Natural killer cell (primary cell): ENCODE measurements at regions not wholly inside any gene's neighbourhood (a gene's known extent, or its start where the extent isn't known, plus 50 kb on each side); places are given as distances from the start of the nearest gene placed in this dataset.

ENCODE experiments used
- ATAC-seq, 3 donors: fragments of 150-1000 bp in 2 of 3; fragments of 200-7000 bp in 1 of 3; cut with Tn5 transposase; 1 replicate in 1 of 3; 2 replicates in 2 of 3; pipeline ENCODE4 v1.10.0; 2021; ENCODE audit warnings: mild to moderate bottlenecking in 2 of 3, moderate library complexity in 2 of 3
- DNase-seq, 2 donors: peaks; one replicate each; pipeline versions ENCODE4 v3.0.0 to v3.0.0-alpha.2; 2013 to 2021; ENCODE audit warnings: mixed read lengths in 1 of 2
- H3K27ac ChIP-seq: one replicate; pipeline ENCODE4 v1.5.1; 2013; ENCODE audit warnings: mild to moderate bottlenecking, low read length
- H3K27me3 ChIP-seq: one replicate; pipeline ENCODE4 v1.6.1; 2013; ENCODE audit warnings: low read length; ENCODE audit not compliant: control insufficient read depth, insufficient read depth
- H3K36me3 ChIP-seq: one replicate; pipeline ENCODE4 v1.6.1; 2013; ENCODE audit warnings: low read length; ENCODE audit not compliant: control insufficient read depth, insufficient read depth
- H3K4me1 ChIP-seq: one replicate; pipeline ENCODE4 v1.6.1; 2013; ENCODE audit warnings: low read length; ENCODE audit not compliant: control insufficient read depth, insufficient read depth
- H3K4me3 ChIP-seq: one replicate; pipeline ENCODE4 v1.5.1; 2013; ENCODE audit warnings: low read length
- H3K9me3 ChIP-seq: one replicate; pipeline ENCODE4 v1.6.1; 2013; ENCODE audit warnings: low read length; ENCODE audit not compliant: control insufficient read depth, insufficient read depth
- H3K27ac Mint-ChIP-seq, 2 donors: one replicate each; pipeline ENCODE4 v1.8.0; 2022; ENCODE audit warnings: mild to moderate bottlenecking in 2 of 2, mixed read lengths in 2 of 2, moderate library complexity in 1 of 2
- H3K27me3 Mint-ChIP-seq, 2 donors: one replicate each; pipeline ENCODE4 v1.8.0; 2022; ENCODE audit warnings: low read depth in 2 of 2, mixed read lengths in 2 of 2
- H3K36me3 Mint-ChIP-seq: one replicate; pipeline ENCODE4 v1.8.0; 2022; ENCODE audit warnings: mixed read lengths
- H3K4me1 Mint-ChIP-seq, 2 donors: one replicate each; pipeline ENCODE4 v1.8.0; 2022; ENCODE audit warnings: mixed read lengths in 2 of 2
- H3K4me3 Mint-ChIP-seq: one replicate; pipeline ENCODE4 v1.8.0; 2022; ENCODE audit warnings: mild to moderate bottlenecking, moderate library complexity, mixed read lengths
- H3K9me3 Mint-ChIP-seq, 2 donors: one replicate each; pipeline ENCODE4 v1.8.0; 2022; ENCODE audit warnings: mixed read lengths in 2 of 2
- CTCF ChIP-seq: fragments of 200-600 bp; IDR thresholded peaks from one replicate; pipeline ENCODE4 v1.8.0; 2022; ENCODE audit warnings: antibody characterized with exemption
- whole genome bisulfite sequencing: methylation state at CpG from one replicate; pipeline ENCODE4 v1.1.7; 2013; ENCODE audit warnings: missing lambda C conversion rate; ENCODE audit not compliant: insufficient coverage; 5-methylcytosine and 5-hydroxymethylcytosine counted together
- intact Hi-C: fragments of 100-400 bp; cut with micrococcal nuclease; formaldehyde crosslinking; loops from one replicate; pipeline ENCODE4 v1.14.2; 2022

- H3K9me3 Mint-ChIP-seq, result no peaks in the 10 kb centered on the region
- no peak overlapping the region for H3K4me3 ChIP-seq
- no peak overlapping the region for H3K27ac ChIP-seq
- 84% methylated on average over 2 of the region's 4 CpGs for WGBS
- no peaks in the 10 kb centered on the region for H3K4me1 ChIP-seq
- H3K4me1 Mint-ChIP-seq, result no peaks in the 10 kb centered on the region
- intact Hi-C loops, result no loop called here
- no peak overlapping the region for H3K27ac Mint-ChIP-seq
- H3K27me3 Mint-ChIP-seq, result peaks cover 12 to 60% of the 10 kb centered on the region in 2 donors
- H3K36me3 Mint-ChIP-seq, result no peaks in the 10 kb centered on the region
- no peaks in the 10 kb centered on the region for H3K9me3 ChIP-seq
- no peaks in the 10 kb centered on the region for H3K36me3 ChIP-seq
- no peak for ATAC-seq
- DNase-seq, result no peak
- no peak overlapping the region for H3K4me3 Mint-ChIP-seq
- TF ChIP-seq CTCF, result no peak
- H3K27me3 ChIP-seq, result no peaks in the 10 kb centered on the region
These were observed 301.8 kb downstream of the SP3 start for GRCh38 chr2:173663353-173663752.

GRCh38 chr2:173663835-173664512 lies 301.2 kb downstream of the SP3 start:
- H3K27ac Mint-ChIP-seq, result no peak overlapping the region
- intact Hi-C loops, result no loop called here
- no peak overlapping the region for H3K4me3 Mint-ChIP-seq
- no peaks in the 10 kb centered on the region for H3K4me1 Mint-ChIP-seq
- no peak for DNase-seq
- no peak overlapping the region for H3K27ac ChIP-seq
- no peaks in the 10 kb centered on the region for H3K9me3 ChIP-seq
- H3K27me3 ChIP-seq, result no peaks in the 10 kb centered on the region
- H3K36me3 Mint-ChIP-seq, result no peaks in the 10 kb centered on the region
- no peaks in the 10 kb centered on the region for H3K4me1 ChIP-seq
- peaks cover 12 to 61% of the 10 kb centered on the region in 2 donors for H3K27me3 Mint-ChIP-seq
- TF ChIP-seq CTCF, result no peak
- WGBS, result 73% methylated on average over 4 of the region's 5 CpGs
- H3K9me3 Mint-ChIP-seq, result no peaks in the 10 kb centered on the region
- H3K36me3 ChIP-seq, result no peaks in the 10 kb centered on the region
- no peak overlapping the region for H3K4me3 ChIP-seq
- no peak for ATAC-seq

- no peaks in the 10 kb centered on the region for H3K4me1 ChIP-seq
- no peaks in the 10 kb centered on the region for H3K36me3 Mint-ChIP-seq
- no peak overlapping the region for H3K27ac ChIP-seq
- H3K4me3 Mint-ChIP-seq, result no peak overlapping the region
- H3K9me3 ChIP-seq, result no peaks in the 10 kb centered on the region
- H3K4me1 Mint-ChIP-seq, result no peaks in the 10 kb centered on the region
- H3K36me3 ChIP-seq, result no peaks in the 10 kb centered on the region
- 80% methylated on average over 3 of the region's 6 CpGs for WGBS
- H3K27me3 Mint-ChIP-seq, result peaks cover 12 to 63% of the 10 kb centered on the region in 2 donors
- H3K9me3 Mint-ChIP-seq, result no peaks in the 10 kb centered on the region
- H3K27ac Mint-ChIP-seq, result no peak overlapping the region
- DNase-seq (no peak), ATAC-seq (no peak)
- no peak for TF ChIP-seq CTCF
- intact Hi-C loops, result no loop called here
- no peak overlapping the region for H3K4me3 ChIP-seq
- no peaks in the 10 kb centered on the region for H3K27me3 ChIP-seq
These were observed 300.7 kb downstream of the SP3 start for GRCh38 chr2:173664513-173664910.
